ENCODE measurements at regions not wholly inside any gene's neighbourhood (a gene's known extent, or its start where the extent isn't known, plus 50 kb on each side); places are given as distances from the start of the nearest gene placed in this dataset.
"Not testable (repeated sequence)": the region's sequence is repeated elsewhere in the genome, so short reads cannot be mapped to it uniquely, and the experiment has no call there.

DNA sequence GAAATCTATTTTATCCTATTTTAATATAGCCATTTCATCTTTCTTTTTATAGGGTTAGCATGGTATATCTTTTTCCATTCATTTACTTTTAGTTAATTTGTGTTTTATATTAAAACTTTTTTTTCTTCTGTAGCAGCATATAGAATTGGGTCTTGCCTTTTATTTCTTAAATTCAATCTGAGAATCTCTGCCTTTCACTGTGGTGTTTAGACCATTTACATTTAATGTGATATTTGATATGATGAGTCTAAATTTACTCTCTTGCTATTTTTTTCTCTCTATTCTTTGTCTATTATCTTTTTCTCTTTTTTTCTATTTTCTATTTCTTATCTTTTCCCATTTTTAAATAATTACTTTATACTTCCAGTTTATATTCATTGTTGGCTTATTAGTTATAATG, 105.4 kb upstream of the HAND2 start:
- Mint-ChIP-seq H3K4me3 (no peak overlapping the region), H3K9me3 (peaks cover 27% of the 10 kb centered on the region), H3K4me1 (peaks cover 5% of the 10 kb centered on the region), H3K36me3 (no peaks in the 10 kb centered on the region), H3K27me3 (ENCODE audit: insufficient read depth, low read depth) (no peaks in the 10 kb centered on the region), H3K27ac (no peak overlapping the region)
- no peaks in the 10 kb centered on the region for H4K20me1 ChIP-seq (ENCODE audit: low read depth)
- no peak overlapping the region for H2AFZ ChIP-seq (replicated peaks)
- H3K36me3 ChIP-seq: peaks cover 6% of the 10 kb centered on the region
- H3K4me3 ChIP-seq: no peak overlapping the region
- no peaks in the 10 kb centered on the region for H3F3A ChIP-seq (ENCODE audit: low read depth)
- H3K9me3 ChIP-seq (ENCODE audit: low read depth): peaks cover 13% of the 10 kb centered on the region
- H3K27me3 ChIP-seq: no peaks in the 10 kb centered on the region
- TF ChIP-seq EZH2phosphoT487 (IDR thresholded peaks at IDR 0.05) (no peak), EZH2 (IDR thresholded peaks at IDR 0.05) (no peak), CTCF (IDR thresholded peaks at IDR 0.05) (no peak)
- no peak overlapping the region for H3K9ac ChIP-seq
- H3K4me1 ChIP-seq: no peaks in the 10 kb centered on the region
- no peaks in the 10 kb centered on the region for H3K79me2 ChIP-seq (ENCODE audit: low read depth)
- DNase-seq (ENCODE audit: low spot score): no peak
- H3K27ac ChIP-seq: no peak overlapping the region
- H3K4me2 ChIP-seq: no peak overlapping the region

- Histone ChIP-seq H3K27me3 (no peaks in the 10 kb centered on the region), H3K36me3 (no peaks in the 10 kb centered on the region), H3K4me3 (no peak overlapping the region), H3K4me2 (no peak overlapping the region), H2AFZ (replicated peaks) (no peak overlapping the region), H3K4me1 (no peaks in the 10 kb centered on the region), H3K27ac (no peak overlapping the region), H3F3A (ENCODE audit: low read depth) (no peaks in the 10 kb centered on the region), H3K9ac (no peak overlapping the region), H3K9me3 (ENCODE audit: low read depth) (peaks cover 7% of the 10 kb centered on the region), H4K20me1 (ENCODE audit: low read depth) (no peaks in the 10 kb centered on the region), H3K79me2 (ENCODE audit: low read depth) (no peaks in the 10 kb centered on the region)
- TF ChIP-seq EZH2phosphoT487 (IDR thresholded peaks at IDR 0.05) (no peak), CTCF (IDR thresholded peaks at IDR 0.05) (no peak), EZH2 (IDR thresholded peaks at IDR 0.05) (no peak)
- peaks cover 9% of the 10 kb centered on the region for H3K27me3 Mint-ChIP-seq (ENCODE audit: insufficient read depth, low read depth)
- no peak overlapping the region for H3K27ac Mint-ChIP-seq
- no peaks in the 10 kb centered on the region for H3K36me3 Mint-ChIP-seq
- DNase-seq (ENCODE audit: low spot score): no peak
- H3K9me3 Mint-ChIP-seq: peaks cover 32% of the 10 kb centered on the region
- no peak overlapping the region for H3K4me3 Mint-ChIP-seq
- H3K4me1 Mint-ChIP-seq: no peaks in the 10 kb centered on the region
Observed at GRCh38 chr4:173626277-173626676, 96.2 kb upstream of the HAND2 start.

- H3K36me3 Mint-ChIP-seq; H3K27ac Mint-ChIP-seq; H3K4me3 Mint-ChIP-seq; H2AFZ ChIP-seq (replicated peaks); H3K27me3 ChIP-seq; H3K4me1 Mint-ChIP-seq; DNase-seq (ENCODE audit: low spot score); H3K4me2 ChIP-seq; H3K27ac ChIP-seq; H3K79me2 ChIP-seq (ENCODE audit: low read depth); H3K4me3 ChIP-seq; H3K36me3 ChIP-seq; H3K27me3 Mint-ChIP-seq (ENCODE audit: insufficient read depth, low read depth); H3K9me3 ChIP-seq (ENCODE audit: low read depth); H3K9ac ChIP-seq; H3K4me1 ChIP-seq; H4K20me1 ChIP-seq (ENCODE audit: low read depth); H3F3A ChIP-seq (ENCODE audit: low read depth): not testable (repeated sequence)
- H3K9me3 Mint-ChIP-seq: peaks cover 15% of the 10 kb centered on the region
Observed at GRCh38 chr4:173618648-173619047, 88.6 kb upstream of the HAND2 start.

- TF ChIP-seq EZH2phosphoT487 (IDR thresholded peaks at IDR 0.05): no peak
- no peak for TF ChIP-seq EZH2 (IDR thresholded peaks at IDR 0.05)
- no peak for TF ChIP-seq CTCF (IDR thresholded peaks at IDR 0.05)
- DNase-seq (ENCODE audit: low spot score): no peak
- no peak overlapping the region for H3K4me3 Mint-ChIP-seq
- Histone ChIP-seq H4K20me1 (ENCODE audit: low read depth) (no peaks in the 10 kb centered on the region), H3K4me1 (no peaks in the 10 kb centered on the region), H2AFZ (replicated peaks) (peak overlapping the region; percentile 86), H3K27me3 (no peaks in the 10 kb centered on the region), H3K9me3 (ENCODE audit: low read depth) (no peaks in the 10 kb centered on the region), H3K27ac (no peak overlapping the region), H3K4me2 (peak overlapping the region; percentile 49), H3K79me2 (ENCODE audit: low read depth) (no peaks in the 10 kb centered on the region), H3K9ac (no peak overlapping the region), H3K4me3 (peak overlapping the region; percentile 36), H3K36me3 (no peaks in the 10 kb centered on the region), H3F3A (ENCODE audit: low read depth) (no peaks in the 10 kb centered on the region)
- H3K9me3 Mint-ChIP-seq: peaks cover 9% of the 10 kb centered on the region
- H3K27ac Mint-ChIP-seq: no peak overlapping the region
- H3K36me3 Mint-ChIP-seq: no peaks in the 10 kb centered on the region
- no peaks in the 10 kb centered on the region for H3K27me3 Mint-ChIP-seq (ENCODE audit: insufficient read depth, low read depth)
- peaks cover 3% of the 10 kb centered on the region for H3K4me1 Mint-ChIP-seq
Observed at GRCh38 chr4:173609158-173609557, 79.1 kb upstream of the HAND2 start.

DNA sequence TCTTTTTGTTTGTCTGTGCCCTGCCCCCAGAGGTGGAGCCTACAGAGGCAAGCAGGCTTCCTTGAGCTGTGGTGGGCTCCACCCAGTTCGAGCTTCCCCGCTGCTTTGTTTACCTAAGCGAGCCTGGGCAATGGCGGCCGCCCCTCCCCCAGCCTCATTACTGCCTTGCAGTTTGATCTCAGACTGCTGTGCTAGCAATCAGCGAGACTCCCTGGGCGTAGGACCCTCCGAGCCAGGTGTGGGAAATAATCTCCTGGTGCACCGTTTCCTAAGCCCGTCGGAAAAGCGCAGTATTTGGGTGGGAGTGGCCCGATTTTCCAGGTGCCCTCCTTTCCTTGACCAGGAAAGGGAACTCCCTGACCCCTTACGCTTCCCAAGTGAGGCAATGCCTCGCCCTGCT, 78.6 kb upstream of the HAND2 start:
- H3K27ac ChIP-seq; H3K36me3 ChIP-seq; H3K27me3 Mint-ChIP-seq (ENCODE audit: insufficient read depth, low read depth); H3K4me1 Mint-ChIP-seq; H3K36me3 Mint-ChIP-seq; H3F3A ChIP-seq (ENCODE audit: low read depth); H3K4me1 ChIP-seq; H3K79me2 ChIP-seq (ENCODE audit: low read depth); H3K27me3 ChIP-seq; H3K9me3 Mint-ChIP-seq; H3K9ac ChIP-seq; H4K20me1 ChIP-seq (ENCODE audit: low read depth); H3K27ac Mint-ChIP-seq; H3K9me3 ChIP-seq (ENCODE audit: low read depth): not testable (repeated sequence)
- peak; percentile 61 for DNase-seq (ENCODE audit: low spot score)
- peak overlapping the region; percentile 86 for H2AFZ ChIP-seq (replicated peaks)
- peak overlapping the region; percentile 33 for H3K4me3 Mint-ChIP-seq
- peak overlapping the region; percentile 36 for H3K4me3 ChIP-seq
- H3K4me2 ChIP-seq: peak overlapping the region; percentile 49
